Neural cell (in vitro differentiated cells): ENCODE measurements at regions not wholly inside any gene's neighbourhood (a gene's known extent, or its start where the extent isn't known, plus 50 kb on each side); places are given as distances from the start of the nearest gene placed in this dataset.

Experiments used
- EZH2 ChIP-seq: fragments of 200-600, 300-800 bp; shearing (Covaris generic), sonication (generic); IDR thresholded peaks from 2 replicates; pipeline ENCODE4 v1.6.1; 2014; ENCODE audit warnings: antibody characterized with exemption, low read length, borderline replicate concordance, mild to moderate bottlenecking; ENCODE audit not compliant: insufficient read depth, poor library complexity, severe bottlenecking
- MXI1 ChIP-seq: fragments of 450-650 bp; conservative IDR thresholded peaks from 2 replicates; pipeline ENCODE4 v1.6.1; 2014; ENCODE audit warnings: antibody characterized with exemption, mild to moderate bottlenecking; ENCODE audit not compliant: poor library complexity, severe bottlenecking
- POLR2AphosphoS5 ChIP-seq: IDR thresholded peaks from 2 replicates; pipeline ENCODE4 v1.6.1; 2012
- REST ChIP-seq: IDR thresholded peaks from 2 replicates; pipeline ENCODE4 v1.6.1; 2012; ENCODE audit warnings: borderline replicate concordance
- TF ChIP-seq, protein P1 (sequence below): fragments of 450-650 bp; IDR thresholded peaks from 2 replicates; pipeline ENCODE4 v1.5.1; 2014; ENCODE audit warnings: antibody characterized with exemption, mild to moderate bottlenecking, moderate library complexity; ENCODE audit not compliant: poor library complexity, severe bottlenecking

- TF ChIP-seq, protein P1, sequence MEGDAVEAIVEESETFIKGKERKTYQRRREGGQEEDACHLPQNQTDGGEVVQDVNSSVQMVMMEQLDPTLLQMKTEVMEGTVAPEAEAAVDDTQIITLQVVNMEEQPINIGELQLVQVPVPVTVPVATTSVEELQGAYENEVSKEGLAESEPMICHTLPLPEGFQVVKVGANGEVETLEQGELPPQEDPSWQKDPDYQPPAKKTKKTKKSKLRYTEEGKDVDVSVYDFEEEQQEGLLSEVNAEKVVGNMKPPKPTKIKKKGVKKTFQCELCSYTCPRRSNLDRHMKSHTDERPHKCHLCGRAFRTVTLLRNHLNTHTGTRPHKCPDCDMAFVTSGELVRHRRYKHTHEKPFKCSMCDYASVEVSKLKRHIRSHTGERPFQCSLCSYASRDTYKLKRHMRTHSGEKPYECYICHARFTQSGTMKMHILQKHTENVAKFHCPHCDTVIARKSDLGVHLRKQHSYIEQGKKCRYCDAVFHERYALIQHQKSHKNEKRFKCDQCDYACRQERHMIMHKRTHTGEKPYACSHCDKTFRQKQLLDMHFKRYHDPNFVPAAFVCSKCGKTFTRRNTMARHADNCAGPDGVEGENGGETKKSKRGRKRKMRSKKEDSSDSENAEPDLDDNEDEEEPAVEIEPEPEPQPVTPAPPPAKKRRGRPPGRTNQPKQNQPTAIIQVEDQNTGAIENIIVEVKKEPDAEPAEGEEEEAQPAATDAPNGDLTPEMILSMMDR: no peak
- TF ChIP-seq POLR2AphosphoS5: no peak
- TF ChIP-seq EZH2: no peak
- no peak for TF ChIP-seq REST
- no peak for TF ChIP-seq MXI1
These were observed 295.3 kb upstream of the TNC start for GRCh38 chr9:115413304-115413703.
